ENCODE measurements at regions not wholly inside any gene's neighbourhood (a gene's known extent, or its start where the extent isn't known, plus 50 kb on each side); places are given as distances from the start of the nearest gene placed in this dataset.

DNA sequence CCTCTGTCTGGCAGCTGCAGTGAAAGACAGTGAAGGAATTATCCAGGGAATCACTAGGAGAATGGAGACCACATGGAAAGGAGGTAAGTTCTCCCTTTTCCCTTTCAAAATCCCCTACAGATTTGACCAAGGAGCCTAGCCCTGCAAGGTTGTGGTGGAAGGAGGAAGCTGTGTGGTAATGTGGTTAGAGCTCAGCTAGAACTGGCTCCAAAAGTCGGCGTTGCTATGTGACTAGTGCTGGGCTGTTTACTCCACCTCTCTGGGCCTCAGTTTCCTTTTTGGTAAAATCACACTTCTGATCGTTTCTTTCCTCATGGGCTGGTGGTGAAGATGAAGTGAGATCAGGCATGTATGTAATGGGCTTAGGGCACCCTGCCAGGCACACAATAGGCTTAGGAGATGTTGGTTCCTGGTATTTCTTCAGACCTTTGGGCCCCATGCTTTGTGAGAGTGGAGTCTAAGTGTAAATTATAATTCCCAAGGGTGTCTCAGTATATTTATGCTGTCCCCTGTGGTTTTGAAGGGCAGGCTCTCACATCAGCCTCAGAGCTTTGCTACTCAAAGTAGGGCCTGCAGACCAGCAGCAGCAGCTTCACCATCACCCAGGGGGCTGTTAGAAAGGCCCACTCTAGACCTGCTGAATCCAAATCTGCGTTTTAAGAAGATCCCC lies 183.7 kb upstream of the BCOR start:
- no peak for DNase-seq (ENCODE audit: low read depth in 2 of 2, low spot score in 1 of 2)

DNA sequence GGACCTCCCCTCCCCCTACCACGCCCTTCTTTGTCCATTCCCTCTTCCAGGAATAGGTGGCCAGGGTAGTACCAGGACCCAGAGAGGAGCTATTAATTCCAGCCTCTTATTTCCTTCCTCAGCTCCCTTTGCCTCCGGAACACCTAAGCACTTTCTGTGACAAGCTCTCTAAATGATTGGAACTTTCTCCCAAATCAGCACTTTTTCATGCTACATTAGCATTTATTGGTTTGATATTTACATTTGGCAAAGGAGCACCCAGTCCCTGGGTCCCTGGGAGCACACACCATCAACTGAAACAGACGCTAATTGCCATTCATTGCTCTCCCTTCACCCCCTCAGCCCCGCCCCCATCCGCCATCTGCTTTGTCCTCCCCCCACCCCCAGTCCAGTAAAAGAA lies 182.0 kb upstream of the BCOR start:
- no peak for DNase-seq (ENCODE audit: low read depth in 2 of 2, low spot score in 1 of 2)

DNA sequence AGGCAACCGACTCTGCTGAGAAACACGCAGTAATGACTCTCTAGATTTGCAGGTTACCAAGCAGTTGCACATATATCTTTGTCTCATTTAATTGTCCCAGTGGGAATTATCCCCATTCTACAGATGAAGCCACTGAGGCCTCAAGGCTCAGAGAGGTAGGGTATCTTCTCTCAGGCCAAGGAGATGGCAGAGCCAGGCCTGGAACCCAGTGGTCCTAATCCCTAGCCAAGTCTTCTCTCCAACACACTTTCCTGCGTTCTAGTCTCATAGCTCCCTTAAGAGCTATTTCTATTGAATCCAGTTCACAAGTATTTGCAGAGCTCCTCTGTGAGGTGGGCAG lies 181.3 kb upstream of the BCOR start:
- no peak for DNase-seq (ENCODE audit: low read depth in 2 of 2, low spot score in 1 of 2)

GRCh38 chrX:40278340-40279090 lies 180.8 kb upstream of the BCOR start:
- peak in 1 of 2 donors; percentile 50 for DNase-seq (ENCODE audit: low read depth in 2 of 2, low spot score in 1 of 2)

- DNase-seq (ENCODE audit: low read depth in 2 of 2, low spot score in 1 of 2) = no peak
Observed at GRCh38 chrX:40277672-40278071, 179.9 kb upstream of the BCOR start.

GRCh38 chrX:40273356-40274050 lies 175.7 kb upstream of the BCOR start:
- DNase-seq (ENCODE audit: low read depth in 2 of 2, low spot score in 1 of 2) = no peak

DNA sequence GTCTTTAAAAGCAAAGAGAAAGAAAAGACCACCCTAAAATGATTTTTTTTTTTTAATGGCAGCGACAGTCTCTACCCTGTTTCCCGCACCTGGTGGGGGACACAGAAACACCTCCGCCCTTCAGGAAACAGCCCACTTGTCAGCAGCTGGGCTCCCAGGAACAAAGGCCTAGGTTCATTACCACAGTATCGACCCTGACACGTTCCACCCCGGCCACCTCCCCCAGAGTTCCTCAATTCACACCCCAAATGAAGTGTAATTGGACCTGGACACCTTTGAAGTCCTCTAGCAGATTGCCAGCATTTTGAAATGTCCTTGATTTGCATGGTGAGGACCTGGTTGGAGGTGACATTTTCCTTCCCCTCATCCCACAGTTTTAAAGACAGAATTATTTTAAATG lies 175.0 kb upstream of the BCOR start:
- DNase-seq (ENCODE audit: low read depth in 2 of 2, low spot score in 1 of 2) = no peak

DNA sequence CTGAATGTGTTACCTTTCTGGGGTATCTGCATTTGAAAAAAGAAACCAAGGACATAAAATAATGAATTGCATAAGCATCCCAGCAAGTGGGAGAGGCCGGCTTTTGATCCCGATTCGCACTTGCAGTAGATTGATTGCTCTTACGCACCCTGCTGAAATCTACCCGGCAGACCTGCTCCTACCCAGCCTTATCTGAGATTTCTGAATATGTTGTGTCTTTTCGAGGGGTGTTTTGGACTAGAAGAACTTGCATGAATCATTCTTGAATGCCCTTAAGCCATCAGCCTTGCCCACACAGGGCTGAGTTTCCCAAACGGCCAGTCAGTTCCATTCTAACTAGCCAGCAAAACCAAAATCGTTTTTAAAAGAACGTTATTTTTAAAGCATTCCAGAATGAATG lies 174.4 kb upstream of the BCOR start:
- DNase-seq (ENCODE audit: low read depth in 2 of 2, low spot score in 1 of 2) = no peak

DNA sequence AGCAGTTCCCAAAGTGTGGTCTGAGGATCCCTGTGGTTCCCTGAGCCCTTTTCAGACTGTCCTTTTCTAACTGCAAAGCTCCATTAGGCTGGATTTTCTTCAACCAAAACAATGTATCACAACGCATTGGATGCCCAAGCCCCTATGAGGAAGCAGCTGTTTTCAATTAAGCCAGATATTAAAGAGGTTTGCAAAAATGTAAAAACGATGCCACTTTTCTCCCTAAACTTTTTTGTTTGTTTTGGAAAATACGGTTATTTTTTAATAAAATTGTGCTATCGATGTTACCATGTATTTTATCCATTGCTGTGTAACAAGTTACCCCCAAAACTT lies 170.4 kb upstream of the BCOR start:
- no peak for DNase-seq (ENCODE audit: low read depth in 2 of 2, low spot score in 1 of 2)

DNA sequence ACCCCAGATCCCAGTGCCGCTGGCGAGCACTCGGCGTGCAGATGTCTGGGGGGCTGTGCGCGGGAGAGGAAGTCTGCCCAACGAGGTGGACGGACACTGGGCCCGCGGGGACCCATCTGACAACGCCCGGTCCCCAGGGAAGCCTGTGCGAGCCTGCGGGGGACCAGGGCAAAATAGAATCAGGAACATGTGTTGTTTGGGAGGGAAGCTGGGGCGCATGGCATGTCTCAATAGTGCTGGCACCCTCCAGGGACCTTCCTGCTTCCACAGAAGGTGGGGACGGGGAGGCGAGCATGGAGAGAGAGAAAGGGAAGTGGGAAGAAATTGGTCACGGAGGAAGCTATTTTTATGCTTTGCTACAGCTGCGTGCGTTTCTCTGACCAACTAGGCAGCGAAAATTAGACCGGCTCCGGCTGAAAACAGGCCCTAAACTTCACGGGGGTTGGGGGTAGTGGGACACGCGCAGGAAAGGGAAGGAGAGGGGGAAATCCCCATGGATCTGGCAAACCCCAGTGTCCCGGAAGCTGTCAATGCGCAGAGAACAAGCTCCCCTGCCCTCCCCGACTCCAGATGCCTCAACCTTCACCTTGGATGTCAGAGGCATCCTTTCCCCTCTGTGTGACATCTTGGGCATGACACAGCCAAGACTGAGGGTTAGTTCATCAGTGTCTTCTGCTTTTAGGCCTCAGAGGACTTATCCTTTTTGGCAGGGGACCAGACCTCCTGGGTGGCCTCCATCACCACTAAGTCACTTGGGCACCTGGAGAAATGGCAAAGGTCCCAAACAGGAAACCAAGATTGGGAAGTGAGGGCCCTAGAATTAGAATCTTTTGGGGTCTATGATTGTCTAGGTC lies 169.8 kb upstream of the BCOR start:
- DNase-seq (ENCODE audit: low read depth in 2 of 2, low spot score in 1 of 2) = no peak

DNA sequence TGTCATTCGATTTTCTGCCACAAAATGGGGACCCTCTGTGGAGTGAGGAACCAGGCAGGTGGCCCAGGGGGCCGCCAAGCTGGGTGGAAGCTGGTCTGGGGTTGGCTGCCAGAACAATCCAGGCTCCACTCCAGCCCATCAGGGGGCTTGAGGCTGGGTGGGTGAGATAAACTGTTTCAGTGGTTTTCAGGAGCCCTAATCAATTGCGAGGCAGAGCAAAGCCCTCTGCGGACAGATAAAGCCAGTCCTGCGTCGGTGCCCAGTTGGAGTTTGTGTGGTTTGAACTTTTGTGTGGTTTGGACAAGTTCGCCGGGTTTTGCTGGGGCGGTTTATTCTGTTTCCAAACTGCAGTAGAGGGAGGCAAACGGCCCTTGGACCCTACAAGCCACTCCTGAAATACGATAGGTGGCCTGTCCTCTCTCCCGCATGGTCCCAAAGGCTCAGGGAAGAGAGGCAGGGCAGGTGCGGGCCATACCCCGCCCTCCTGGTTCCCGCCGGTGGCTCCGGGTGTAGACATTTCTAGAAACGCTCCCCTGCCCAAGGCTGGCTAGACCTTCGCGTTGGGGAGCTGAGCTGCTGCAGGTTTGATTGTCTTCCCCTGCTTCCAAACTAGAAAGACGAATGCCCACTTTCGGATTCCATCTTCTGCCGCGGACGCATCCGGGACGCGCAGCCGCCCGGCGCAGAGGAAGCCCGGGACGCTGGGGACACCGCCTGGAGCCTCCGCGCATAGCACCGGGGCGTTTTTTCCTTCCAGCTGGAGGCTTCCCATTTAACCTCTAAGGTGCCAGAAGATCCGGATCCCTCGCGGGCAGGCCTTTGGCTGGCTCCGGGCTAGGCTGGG lies 169.0 kb upstream of the BCOR start:
- DNase-seq (ENCODE audit: low read depth in 2 of 2, low spot score in 1 of 2) = peak in 1 of 2 donors; percentile 13

DNA sequence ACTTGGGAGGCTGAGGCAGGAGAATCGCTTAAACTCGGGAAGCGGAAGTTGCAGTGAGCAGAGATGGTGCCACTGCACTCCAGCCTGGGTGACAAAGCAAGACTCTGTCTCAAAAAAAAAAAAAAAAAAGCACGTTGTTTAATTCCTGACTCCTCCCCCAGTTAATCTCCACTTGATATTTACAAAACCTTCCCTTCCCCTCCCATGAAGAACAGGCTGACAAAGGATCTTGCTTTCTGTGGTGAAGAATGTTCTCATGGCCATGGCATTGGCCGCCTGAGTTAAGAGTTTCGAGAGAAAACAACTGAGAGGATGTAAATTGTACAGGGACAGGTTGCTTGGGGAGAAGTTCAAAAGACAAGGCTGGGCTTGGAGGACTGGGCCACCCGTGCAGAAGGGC lies 168.2 kb upstream of the BCOR start:
- no peak for DNase-seq (ENCODE audit: low read depth in 2 of 2, low spot score in 1 of 2)

DNA sequence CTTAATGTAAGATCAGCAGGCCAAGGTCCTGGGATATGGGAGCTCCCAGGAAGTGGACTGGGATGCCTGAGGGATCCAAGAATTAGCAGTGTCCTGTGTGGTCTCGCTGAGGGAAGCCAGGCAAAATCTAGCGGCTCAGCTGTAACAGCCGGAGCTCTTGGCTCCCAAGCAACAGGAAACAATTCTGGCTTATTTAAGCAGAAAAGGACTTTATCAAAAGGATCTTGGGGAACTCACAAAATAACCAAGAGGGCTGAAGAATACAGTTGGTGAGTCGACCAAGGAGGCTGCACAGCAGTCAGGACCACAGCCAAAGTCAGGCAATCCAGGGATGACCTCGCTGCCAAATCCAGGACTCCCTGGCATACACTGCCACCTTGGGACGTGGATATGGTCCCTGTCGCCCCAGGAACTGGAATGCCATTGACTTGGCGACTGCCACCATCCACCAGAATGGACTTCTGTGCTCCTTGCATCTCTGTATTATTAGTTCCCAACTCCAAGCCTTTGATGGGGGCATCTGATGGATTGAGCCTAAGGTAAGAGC lies 165.3 kb upstream of the BCOR start:
- no peak for DNase-seq (ENCODE audit: low read depth in 2 of 2, low spot score in 1 of 2)

DNA sequence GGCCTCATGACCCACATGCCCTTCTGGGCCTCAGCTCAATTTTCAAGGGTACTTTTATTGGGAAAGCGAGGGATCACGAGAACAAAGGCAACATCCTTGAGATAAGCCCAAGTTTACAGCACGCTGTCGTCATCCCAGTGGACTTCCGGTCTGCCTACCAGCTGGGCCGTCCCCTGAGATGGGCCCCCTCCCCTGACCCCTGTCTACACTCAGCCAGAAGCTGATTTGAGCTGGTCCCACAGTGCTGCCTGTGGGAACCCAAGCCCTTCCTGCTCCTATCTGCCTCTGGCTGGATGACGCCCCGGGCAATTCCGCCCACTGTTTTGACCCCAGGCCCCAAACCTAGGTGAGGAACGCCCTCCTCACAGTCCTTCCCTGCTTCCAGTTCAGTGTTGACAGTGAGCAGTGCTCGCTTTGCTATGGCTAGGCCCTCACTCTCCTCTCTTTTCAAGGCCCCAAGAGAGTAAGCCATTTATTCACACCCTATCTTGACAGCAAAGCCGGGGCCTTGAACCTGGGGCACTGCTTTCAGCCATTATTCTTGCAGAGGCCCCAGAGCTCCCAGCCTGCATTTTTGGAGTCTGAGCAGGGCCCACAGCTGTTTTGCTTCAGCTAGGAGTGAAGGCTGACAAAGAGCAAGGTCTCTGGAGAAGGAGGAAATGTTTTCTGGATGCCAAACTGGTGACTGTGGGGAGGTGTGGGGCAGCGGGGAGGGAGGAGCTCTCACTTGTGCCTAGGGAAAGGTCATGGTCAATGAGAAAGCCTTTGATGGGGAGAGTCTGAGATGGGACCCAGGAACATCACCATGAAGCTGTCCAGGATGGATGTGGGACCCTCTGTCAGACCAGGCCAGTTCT lies 164.6 kb upstream of the BCOR start:
- DNase-seq (ENCODE audit: low read depth in 2 of 2, low spot score in 1 of 2) = no peak

GRCh38 chrX:40261833-40262156 lies 164.0 kb upstream of the BCOR start:
- no peak for DNase-seq (ENCODE audit: low read depth in 2 of 2, low spot score in 1 of 2)

DNA sequence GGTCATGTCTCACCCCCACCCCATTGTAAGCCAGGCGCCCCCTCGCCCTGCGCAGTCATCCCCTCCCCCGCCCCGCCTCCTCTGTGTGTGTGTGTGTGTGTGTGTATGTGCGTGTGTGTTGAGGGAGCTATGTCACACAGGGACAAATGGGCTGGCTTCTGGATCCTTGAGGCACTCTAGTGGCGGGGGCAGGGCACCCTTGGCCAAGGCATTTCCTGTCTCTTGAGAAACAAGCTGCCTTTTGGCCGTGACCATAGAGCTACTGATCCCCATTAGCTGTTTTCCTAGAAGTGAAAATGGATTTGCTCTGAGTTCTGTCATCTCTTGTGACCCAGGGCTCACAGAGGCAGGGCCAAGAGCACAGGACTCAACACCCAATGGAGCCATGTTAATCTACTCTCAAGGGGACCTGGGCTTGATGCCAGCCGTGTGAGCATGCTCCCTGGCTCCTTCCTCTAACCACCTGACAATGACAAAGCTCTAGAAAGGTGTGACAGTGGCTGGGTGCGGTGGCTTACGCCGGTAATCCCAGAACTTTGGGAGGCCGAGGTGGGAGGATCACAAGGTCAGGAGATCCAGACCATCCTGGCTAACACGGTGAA lies 162.5 kb upstream of the BCOR start:
- no peak for DNase-seq (ENCODE audit: low read depth in 2 of 2, low spot score in 1 of 2)

DNA sequence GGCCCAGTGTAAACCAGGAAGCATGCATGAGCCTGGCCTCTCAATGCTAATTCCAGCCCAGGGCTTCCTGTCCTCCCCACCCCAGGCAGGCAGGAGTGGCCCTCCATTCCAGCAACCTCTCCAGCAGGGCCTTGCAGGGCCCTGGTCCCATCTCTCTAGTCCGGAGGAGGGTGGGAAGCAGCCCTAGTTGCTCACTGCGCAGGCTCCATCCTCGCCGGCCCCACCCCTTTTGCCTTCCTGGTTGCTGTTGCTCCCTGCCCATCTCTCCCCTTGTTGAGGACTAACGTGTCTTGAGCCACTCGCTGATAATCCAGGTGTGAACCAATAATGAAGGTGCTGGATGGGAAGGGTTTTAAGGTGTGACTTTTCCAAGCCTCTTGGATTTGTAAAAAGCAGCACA lies 161.2 kb upstream of the BCOR start:
- no peak for DNase-seq (ENCODE audit: low read depth in 2 of 2, low spot score in 1 of 2)

GRCh38 chrX:40253771-40254170 lies 156.0 kb upstream of the BCOR start:
- no peak for DNase-seq (ENCODE audit: low read depth in 2 of 2, low spot score in 1 of 2)

GRCh38 chrX:40249582-40249981 lies 151.8 kb upstream of the BCOR start:
- no peak for DNase-seq (ENCODE audit: low read depth in 2 of 2, low spot score in 1 of 2)

Measured in stimulated activated CD8-positive, alpha-beta memory T cell treated with anti-CD3 and anti-CD28 coated beads, Interleukin-4, amount 100 ng/mL, for 1 hour (primary cell).